GM18867 (cell line): ENCODE measurements at regions not wholly inside any gene's neighbourhood (a gene's known extent, or its start where the extent isn't known, plus 50 kb on each side); places are given as distances from the start of the nearest gene placed in this dataset.
"Not testable (repeated sequence)": the region's sequence is repeated elsewhere in the genome, so short reads cannot be mapped to it uniquely, and the experiment has no call there.

Experiments used
- ATAC-seq: cut with Tn5 transposase; IDR thresholded peaks from one replicate; pipeline ENCODE4 v1.9.1; 2021; ENCODE audit warnings: mild to moderate bottlenecking, moderate library complexity; ENCODE audit not compliant: unreplicated experiment

GRCh38 chr16:87041286-87041685 is 275.9 kb downstream of the C16orf95 start:
- ATAC-seq, result no peak

DNA sequence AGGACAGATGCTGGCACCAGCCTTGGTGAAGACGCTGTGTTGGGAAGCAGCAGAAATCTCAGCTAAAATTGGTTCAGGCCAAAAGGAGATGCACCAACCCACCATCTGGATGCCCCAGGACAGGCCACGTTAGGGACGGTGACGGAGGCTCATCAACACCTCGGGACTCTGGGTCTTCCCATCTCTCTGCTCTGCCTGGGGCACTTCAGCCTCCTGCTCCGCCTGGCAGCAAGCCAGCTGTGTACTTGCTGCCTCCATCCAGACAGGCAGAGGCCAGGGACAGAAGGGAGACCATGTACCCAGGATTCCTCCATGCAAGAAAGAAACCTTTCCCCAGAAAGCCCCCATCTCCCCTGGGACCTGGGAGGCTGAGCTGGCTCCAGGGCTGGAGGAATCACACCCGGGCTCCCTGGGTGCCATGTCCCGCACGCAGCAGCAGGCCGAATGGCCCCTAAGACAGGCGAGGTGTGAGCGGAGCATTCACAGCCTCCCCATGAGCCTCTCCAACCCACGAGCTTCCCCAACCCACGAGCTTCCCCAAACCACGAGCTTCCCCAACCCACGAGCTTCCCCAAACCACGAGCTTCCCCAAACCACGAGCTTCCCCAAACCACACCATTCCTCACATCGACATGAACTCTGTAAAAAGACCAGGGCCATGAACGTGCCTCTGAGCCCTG is 274.5 kb downstream of the C16orf95 start:
- no peak for ATAC-seq

- ATAC-seq, result no peak
These were observed 273.8 kb downstream of the C16orf95 start for GRCh38 chr16:87043231-87044031.

GRCh38 chr16:87044032-87044382 is 273.2 kb downstream of the C16orf95 start:
- ATAC-seq, result no peak

- ATAC-seq, result no peak
These were observed 272.4 kb downstream of the C16orf95 start for GRCh38 chr16:87044829-87045228.

DNA sequence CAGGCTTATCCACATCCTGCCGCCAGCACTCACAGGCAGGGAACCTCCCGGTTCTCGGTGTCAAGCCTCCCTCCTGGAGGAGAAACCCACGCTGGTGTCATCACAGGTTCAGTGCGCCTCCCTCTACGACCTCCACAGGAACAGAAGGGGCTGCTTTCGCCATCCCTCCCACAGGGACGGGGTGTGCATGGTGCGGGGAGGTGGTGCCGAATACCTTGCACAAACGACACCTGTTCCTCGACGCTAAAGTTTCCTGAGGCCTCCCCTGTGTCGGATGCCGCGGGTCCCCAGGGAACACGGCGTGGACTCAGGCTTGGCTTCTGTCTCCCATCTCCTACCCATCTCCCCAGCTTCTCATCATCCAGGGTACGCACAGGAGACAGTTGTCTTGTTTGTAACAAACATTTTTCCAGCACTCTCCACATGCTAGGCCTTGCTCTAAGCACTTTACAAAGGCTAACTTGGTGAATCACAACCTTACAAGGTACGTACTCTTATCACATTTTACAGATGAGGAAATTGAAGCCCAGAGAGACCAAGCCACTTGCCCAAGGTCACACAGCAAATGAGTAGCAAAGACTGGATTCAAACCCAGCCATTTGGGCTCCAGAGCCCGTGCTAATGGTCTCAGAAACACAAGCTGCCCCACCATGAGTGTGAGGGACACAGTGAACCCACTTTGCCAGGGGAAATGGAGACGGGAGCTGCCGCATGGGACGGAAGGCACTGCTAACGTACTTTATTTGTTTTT is 271.6 kb downstream of the C16orf95 start:
- no peak for ATAC-seq

- ATAC-seq, result no peak
These were observed 271.0 kb downstream of the C16orf95 start for GRCh38 chr16:87046235-87046634.

- no peak for ATAC-seq
These were observed 269.8 kb downstream of the C16orf95 start for GRCh38 chr16:87047221-87048037.

- ATAC-seq, result no peak
These were observed 269.0 kb downstream of the C16orf95 start for GRCh38 chr16:87048038-87048729.

- no peak for ATAC-seq
These were observed 268.5 kb downstream of the C16orf95 start for GRCh38 chr16:87048730-87049115.

DNA sequence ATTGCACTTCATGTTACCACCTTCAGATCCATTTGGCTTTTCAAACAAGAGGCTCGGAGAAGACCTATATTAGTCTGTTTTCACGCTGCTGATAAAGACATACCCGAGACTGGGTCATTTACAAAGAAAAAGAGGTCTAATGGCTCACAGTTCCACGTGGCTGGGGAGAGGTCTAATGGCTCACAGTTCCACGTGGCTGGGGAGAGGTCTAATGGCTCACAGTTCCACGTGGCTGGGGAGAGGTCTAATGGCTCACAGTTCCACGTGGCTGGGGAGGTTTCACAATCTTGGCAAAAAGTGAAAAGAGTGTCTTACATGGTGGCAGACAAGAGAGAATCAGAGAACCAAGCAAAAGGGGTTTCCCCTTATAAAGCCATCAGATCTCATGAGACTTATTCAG is 268.0 kb downstream of the C16orf95 start:
- not testable (repeated sequence) for ATAC-seq

GRCh38 chr16:87050142-87050541 is 267.1 kb downstream of the C16orf95 start:
- no peak for ATAC-seq

DNA sequence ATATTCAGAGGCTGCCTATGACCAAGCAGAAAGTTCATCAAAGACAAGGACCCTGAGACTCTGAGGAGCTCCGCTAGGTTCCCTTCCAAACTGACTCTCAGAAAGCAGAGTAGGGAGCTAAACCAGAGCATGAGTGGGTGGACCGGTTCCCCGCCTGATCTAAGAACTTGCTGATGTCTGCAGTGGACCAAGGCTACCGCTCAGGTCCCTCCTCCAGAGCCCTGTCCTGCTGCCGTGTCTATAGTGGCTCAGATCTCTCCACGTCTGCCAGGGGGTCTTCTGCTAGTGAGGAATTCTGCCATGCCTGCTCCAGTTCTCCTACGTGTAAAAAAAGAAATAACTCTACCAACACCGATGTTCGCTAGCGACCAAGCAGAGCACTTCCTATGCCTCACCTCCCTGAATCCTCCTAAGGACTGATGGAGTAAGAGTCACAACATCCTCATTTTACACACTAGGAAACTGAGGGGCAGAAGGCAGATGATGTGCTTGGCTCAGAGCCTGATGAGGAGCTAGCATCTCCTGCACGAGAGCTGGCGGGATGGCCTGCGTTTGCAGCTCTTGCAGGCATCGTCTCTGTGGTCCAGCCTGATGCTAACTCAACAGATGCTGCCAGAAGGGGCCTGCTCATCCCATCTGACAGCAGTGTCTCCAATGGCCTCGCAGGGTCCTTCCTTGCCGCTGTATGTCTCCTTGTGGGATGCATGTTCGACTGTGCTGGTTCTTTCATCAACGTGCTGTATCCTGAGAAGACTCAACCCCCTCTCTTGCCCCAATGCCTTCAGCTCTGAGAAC is 265.5 kb downstream of the C16orf95 start:
- ATAC-seq, result no peak

DNA sequence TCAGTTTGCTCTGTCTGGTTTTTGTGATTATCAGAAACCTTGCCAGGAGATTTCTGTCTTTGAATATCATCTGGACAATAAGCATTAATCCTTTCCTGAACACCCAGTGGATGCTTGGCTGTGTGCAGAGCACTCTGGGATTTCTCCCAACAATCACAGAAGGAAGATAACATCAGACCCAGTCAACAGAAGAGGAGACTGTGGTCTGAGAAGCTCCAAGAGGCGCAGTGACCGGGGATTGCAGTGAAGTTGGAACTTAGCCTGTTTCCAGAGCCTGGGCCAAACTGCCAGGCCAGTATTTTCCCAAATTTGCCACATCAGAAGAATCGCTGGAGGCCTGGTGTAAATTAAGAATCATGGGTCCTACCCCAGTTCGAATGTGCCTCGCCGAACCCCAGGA is 264.7 kb downstream of the C16orf95 start:
- ATAC-seq, result no peak

GRCh38 chr16:87053016-87053982 is 263.9 kb downstream of the C16orf95 start:
- no peak for ATAC-seq

DNA sequence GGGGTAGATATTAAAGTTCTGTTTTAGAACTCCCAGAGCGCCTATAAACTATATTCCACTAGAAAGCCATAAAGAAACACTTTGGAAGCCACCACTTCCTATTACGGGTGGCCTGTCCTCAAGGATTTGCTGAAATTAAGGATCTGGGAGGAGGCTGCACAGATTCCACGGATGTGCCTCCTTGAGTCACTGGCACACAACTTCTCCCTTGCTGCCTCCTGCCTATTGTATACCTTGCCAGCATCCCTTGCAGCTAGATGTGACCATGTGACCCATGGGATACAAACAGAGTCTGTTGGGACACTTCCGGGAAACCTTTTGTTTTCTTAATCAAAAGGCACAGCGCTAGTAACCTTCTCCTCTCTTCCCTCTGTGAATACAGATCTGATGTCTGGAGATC is 263.0 kb downstream of the C16orf95 start:
- ATAC-seq, result no peak

DNA sequence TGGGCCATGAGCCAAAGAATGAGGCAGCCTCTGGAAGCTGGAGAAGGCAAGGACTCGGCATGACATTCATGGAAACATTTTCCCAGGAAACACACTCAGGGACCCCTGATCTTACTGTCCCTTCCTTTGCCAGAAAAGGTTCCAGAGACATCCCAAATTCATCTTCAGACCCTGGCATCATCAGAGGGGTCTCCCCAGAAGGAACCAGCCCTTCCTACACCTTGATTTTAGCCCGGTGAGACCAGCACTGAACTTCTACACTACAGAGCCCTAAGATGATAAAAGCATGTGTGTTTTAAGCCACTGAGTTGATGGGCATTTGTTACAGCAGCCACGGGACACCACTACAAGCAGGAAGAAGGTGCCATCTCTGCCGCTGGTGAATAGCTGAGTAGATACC is 262.3 kb downstream of the C16orf95 start:
- ATAC-seq, result no peak

GRCh38 chr16:87056083-87056482 is 261.1 kb downstream of the C16orf95 start:
- no peak for ATAC-seq
